ENCODE measurements at regions not wholly inside any gene's neighbourhood (a gene's known extent, or its start where the extent isn't known, plus 50 kb on each side); places are given as distances from the start of the nearest gene placed in this dataset.
A peak's percentile ranks its signal among the peaks of the same experiment; 100 is the strongest.

DNA sequence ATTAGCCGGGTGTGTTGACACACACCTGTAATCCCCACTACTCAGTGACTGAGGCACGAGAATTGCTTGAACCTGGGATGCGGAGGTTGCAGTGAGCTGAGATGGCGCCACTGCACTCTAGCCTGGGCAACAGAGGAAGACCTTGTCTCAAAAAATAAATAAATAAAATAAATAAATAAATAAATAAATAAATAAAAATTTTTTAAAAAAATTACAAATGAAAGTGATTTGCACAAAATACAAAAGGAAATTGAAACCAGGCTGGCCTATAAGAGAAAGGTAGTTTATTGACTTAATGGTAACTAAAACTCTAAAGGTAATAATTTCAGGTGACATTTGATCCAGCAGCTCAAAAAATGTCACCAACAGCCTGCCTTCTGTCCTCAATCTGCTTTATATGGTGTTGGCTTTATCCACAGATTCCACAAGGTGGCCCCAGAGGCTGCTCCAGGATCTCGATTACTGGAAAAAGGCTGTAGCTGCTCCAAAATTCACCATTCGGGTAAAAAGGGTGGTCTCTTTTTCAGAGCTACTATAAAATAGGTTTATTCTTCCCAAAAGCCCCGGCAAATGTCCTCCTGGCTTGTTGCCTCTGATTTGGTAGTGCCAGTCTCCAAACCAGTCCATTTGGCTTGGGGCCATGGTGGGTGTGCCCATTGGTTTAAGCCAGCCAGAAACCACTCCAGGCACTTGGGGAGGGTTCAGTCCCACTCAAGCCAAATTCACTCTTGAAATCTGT lies 61.4 kb upstream of the TRIM2 start:
- H3K27me3 ChIP-seq = no peaks in the 10 kb centered on the region
- WGBS, 2 donors = 37 to 41% methylated on average over 7 of the region's 7 CpGs
- H3K9me3 ChIP-seq = no peaks in the 10 kb centered on the region
- H3K27ac ChIP-seq = no peak overlapping the region
- no peak for DNase-seq
- intact Hi-C loops (cut with DNase I) = loop anchor here (5.0 to 10.0 kb wide), 2 partner anchors 174 to 432 kb away; no protein-coding TSS in a partner anchor
- H3K36me3 ChIP-seq = no peaks in the 10 kb centered on the region
- peak overlapping the region in 1 of 4 donors; percentile 40 for H3K4me3 ChIP-seq
- TF ChIP-seq CTCF (IDR thresholded peaks at IDR 0.05) (peak; percentile 46 to 82 (median 79)), POLR2A (IDR thresholded peaks at IDR 0.05) (no peak)
- H3K4me1 ChIP-seq = peaks cover 0 to 16% (median 6%) of the 10 kb centered on the region in 3 donors

- H3K27ac ChIP-seq = no peak overlapping the region
- intact Hi-C loops (cut with DNase I) = loop anchor here (5.0 to 10.0 kb wide), 2 partner anchors 174 to 431 kb away; no protein-coding TSS in a partner anchor
- H3K4me3 ChIP-seq = no peak overlapping the region
Observed at GRCh38 chr4:153143527-153144348, 60.5 kb upstream of the TRIM2 start.

DNA sequence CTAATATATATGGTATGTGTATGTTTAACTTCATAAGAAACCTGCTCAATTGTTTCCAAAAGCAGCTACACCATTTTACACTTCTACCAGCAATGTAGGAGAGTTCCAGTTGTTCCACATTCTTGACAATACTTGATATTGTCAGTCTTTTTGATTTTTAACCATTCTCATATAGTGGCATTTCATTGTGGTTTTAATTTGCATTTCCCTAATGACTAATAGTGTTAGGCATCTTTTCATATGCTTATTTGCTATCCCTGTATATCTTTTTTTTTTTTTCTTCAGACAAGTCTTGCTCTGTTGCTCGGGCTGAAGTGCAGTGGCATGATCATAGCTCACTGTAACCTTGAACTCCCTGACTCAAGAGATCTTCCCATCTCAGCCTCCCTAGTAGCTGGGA lies 58.2 kb upstream of the TRIM2 start:
- no peaks in the 10 kb centered on the region for H3K9me3 ChIP-seq
- H3K27ac ChIP-seq = no peak overlapping the region
- intact Hi-C loops (cut with DNase I) = loop anchor here (10.0 kb wide), 1 partner anchor 429 kb away; no protein-coding TSS in a partner anchor
- H3K36me3 ChIP-seq = no peaks in the 10 kb centered on the region
- H3K27me3 ChIP-seq = no peaks in the 10 kb centered on the region
- no peak overlapping the region for H3K4me3 ChIP-seq
- TF ChIP-seq POLR2A (IDR thresholded peaks at IDR 0.05) = no peak
- no peak for TF ChIP-seq CTCF (IDR thresholded peaks at IDR 0.05)
- 20 to 85% methylated on average over 1 of the region's 1 CpG for WGBS, 2 donors
- H3K4me1 ChIP-seq = peaks cover 0 to 16% (median 6%) of the 10 kb centered on the region in 3 donors
- no peak for DNase-seq

More at GRCh38 chr4:153143527-153144348, 60.5 kb upstream of the TRIM2 start:
- Histone ChIP-seq H3K36me3 (no peaks in the 10 kb centered on the region), H3K9me3 (no peaks in the 10 kb centered on the region), H3K4me1 (peaks cover 0 to 16% (median 6%) of the 10 kb centered on the region in 3 donors), H3K27me3 (no peaks in the 10 kb centered on the region)
- DNase-seq = no peak
- WGBS, 2 donors = 19 to 26% methylated on average over 7 of the region's 7 CpGs
- TF ChIP-seq POLR2A (IDR thresholded peaks at IDR 0.05) (no peak), CTCF (IDR thresholded peaks at IDR 0.05) (no peak)

DNA sequence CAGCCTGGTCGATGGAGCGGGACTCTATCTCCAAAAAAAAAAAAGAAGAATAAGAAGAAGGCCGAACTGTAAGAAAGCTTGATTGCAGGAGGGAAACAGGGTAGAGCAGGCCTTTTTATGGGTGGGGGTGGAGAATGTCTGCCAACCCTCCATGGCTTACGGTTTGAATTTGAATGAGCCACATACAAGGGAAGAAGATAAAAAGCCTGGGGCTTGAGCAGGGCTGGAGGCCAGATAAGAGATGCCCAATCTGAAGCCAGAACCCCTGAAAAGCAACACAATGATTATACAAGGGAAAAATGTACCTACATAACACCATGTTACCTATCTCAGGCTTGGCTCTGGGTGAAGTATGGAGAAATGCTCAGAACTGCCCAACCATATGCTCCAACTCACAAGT lies 57.3 kb upstream of the TRIM2 start:
- Histone ChIP-seq H3K36me3 (no peaks in the 10 kb centered on the region), H3K9me3 (no peaks in the 10 kb centered on the region), H3K27me3 (no peaks in the 10 kb centered on the region), H3K4me3 (no peak overlapping the region), H3K27ac (no peak overlapping the region), H3K4me1 (peaks cover 2 to 19% (median 7%) of the 10 kb centered on the region in 3 donors)
- DNase-seq = no peak
- WGBS, 2 donors = 84 to 85% methylated on average over 4 of the region's 4 CpGs
- intact Hi-C loops (cut with DNase I) = loop anchor here (10.0 kb wide), 1 partner anchor 428 kb away; no protein-coding TSS in a partner anchor
- TF ChIP-seq POLR2A (IDR thresholded peaks at IDR 0.05) (no peak), CTCF (IDR thresholded peaks at IDR 0.05) (no peak)

DNA sequence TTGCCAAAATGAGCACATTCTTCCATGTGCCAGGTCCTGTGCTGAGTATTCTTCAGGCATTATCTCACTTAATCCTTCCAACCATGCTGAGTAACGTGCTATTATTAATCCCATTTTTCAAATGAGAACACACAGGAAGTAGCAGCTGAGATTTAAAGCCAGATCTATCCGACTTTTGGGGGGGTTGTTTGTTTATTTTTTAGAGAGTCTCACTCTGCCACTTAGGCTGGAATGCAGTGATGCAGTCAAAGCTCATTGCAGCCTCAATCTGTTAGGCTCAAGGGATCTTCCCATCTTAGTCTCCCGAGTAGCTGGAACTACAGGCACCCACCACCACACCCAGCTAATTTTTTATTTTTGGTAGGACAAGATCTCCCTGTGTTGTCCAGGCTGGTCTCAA lies 55.5 kb upstream of the TRIM2 start:
- H3K4me3 ChIP-seq = no peak overlapping the region
- intact Hi-C loops (cut with DNase I) = loop anchor here (10.0 kb wide), 1 partner anchor 426 kb away; no protein-coding TSS in a partner anchor
- H3K36me3 ChIP-seq = no peaks in the 10 kb centered on the region
- no peaks in the 10 kb centered on the region for H3K9me3 ChIP-seq
- H3K27me3 ChIP-seq = peaks cover 0 to 13% (median 0%) of the 10 kb centered on the region in 4 donors
- no peak overlapping the region for H3K27ac ChIP-seq
- H3K4me1 ChIP-seq = peaks cover 14 to 24% (median 14%) of the 10 kb centered on the region in 3 donors
- DNase-seq = no peak
- WGBS, 2 donors = 17 to 23% methylated on average over 3 of the region's 3 CpGs
- TF ChIP-seq POLR2A (IDR thresholded peaks at IDR 0.05) (no peak), CTCF (IDR thresholded peaks at IDR 0.05) (no peak)

Measured in esophagus squamous epithelium (tissue), 5 donors.